GM23338 (cell line): ENCODE measurements at regions not wholly inside any gene's neighbourhood (a gene's known extent, or its start where the extent isn't known, plus 50 kb on each side); places are given as distances from the start of the nearest gene placed in this dataset.

Experiments
- ATAC-seq: fragments of 200-7000 bp; cut with Tn5 transposase; 3 replicates; pipeline ENCODE4 v1.9.1; 2020
- DNase-seq: peaks from one replicate; pipeline ENCODE4 v3.0.0-alpha.2; 2015; ENCODE audit warnings: low spot score
- H2AFZ ChIP-seq: fragments of 200-600 bp; sonication (generic); 2 replicates; pipeline ENCODE4 v1.8.0; 2016; ENCODE audit warnings: antibody characterized with exemption, mild to moderate bottlenecking, moderate library complexity
- H3F3A ChIP-seq: fragments of 200-600 bp; sonication (generic); replicated peaks from 2 replicates; pipeline ENCODE4 v1.8.0; 2017; ENCODE audit warnings: antibody characterized with exemption, mixed run types, low read depth
- H3K27ac ChIP-seq: fragments of 200-600 bp; sonication (generic); 2 replicates; pipeline ENCODE4 v1.6.1; 2016; ENCODE audit warnings: low read depth
- H3K27me3 ChIP-seq: fragments of 200-600 bp; sonication (generic); 2 replicates; pipeline ENCODE4 v1.8.0; 2016; ENCODE audit warnings: mild to moderate bottlenecking, mixed run types, moderate library complexity; ENCODE audit not compliant: insufficient read depth
- H3K36me3 ChIP-seq: fragments of 200-600 bp; sonication (generic); 2 replicates; pipeline ENCODE4 v1.8.0; 2016; ENCODE audit warnings: mild to moderate bottlenecking; ENCODE audit not compliant: insufficient read depth
- H3K4me1 ChIP-seq: fragments of 200-600 bp; sonication (generic); 2 replicates; pipeline ENCODE4 v1.8.0; 2016; ENCODE audit warnings: mild to moderate bottlenecking, moderate library complexity; ENCODE audit not compliant: insufficient read depth
- H3K4me2 ChIP-seq: fragments of 200-600 bp; sonication (generic); 2 replicates; pipeline ENCODE4 v1.7.1; 2017; ENCODE audit warnings: mixed run types
- H3K4me3 ChIP-seq: fragments of 200-600 bp; sonication (generic); 2 replicates; pipeline ENCODE4 v1.6.1; 2016; ENCODE audit warnings: mixed run types
- H3K79me2 ChIP-seq: fragments of 200-600 bp; sonication (generic); replicated peaks from 2 replicates; pipeline ENCODE4 v1.8.0; 2017; ENCODE audit warnings: mild to moderate bottlenecking; ENCODE audit not compliant: insufficient read depth
- H3K9me2 ChIP-seq: fragments of 200-600 bp; sonication (generic); 2 replicates; pipeline ENCODE4 v1.8.0; 2017; ENCODE audit not compliant: insufficient read depth
- H4K20me1 ChIP-seq: fragments of 200-600 bp; sonication (generic); replicated peaks from 2 replicates; pipeline ENCODE4 v1.8.0; 2017; ENCODE audit warnings: mild to moderate bottlenecking; ENCODE audit not compliant: insufficient read depth
- H3K27ac Mint-ChIP-seq: 2 replicates; pipeline ENCODE4 v1.8.0; 2020; ENCODE audit warnings: inconsistent platforms, mild to moderate bottlenecking, moderate library complexity, mixed read lengths
- H3K27me3 Mint-ChIP-seq: 3 replicates; pipeline ENCODE4 v1.8.0; 2022; ENCODE audit warnings: low read depth, mild to moderate bottlenecking, moderate library complexity, mixed read lengths, inconsistent platforms; ENCODE audit not compliant: insufficient read depth, poor library complexity
- H3K36me3 Mint-ChIP-seq: 3 replicates; pipeline ENCODE4 v1.8.0; 2021; ENCODE audit warnings: low read depth, mild to moderate bottlenecking, inconsistent platforms, moderate library complexity, mixed read lengths
- H3K4me1 Mint-ChIP-seq: 3 replicates; pipeline ENCODE4 v1.8.0; 2020; ENCODE audit warnings: mild to moderate bottlenecking, inconsistent platforms, mixed read lengths
- H3K4me3 Mint-ChIP-seq: 3 replicates; pipeline ENCODE4 v1.8.0; 2021; ENCODE audit warnings: moderate library complexity, mild to moderate bottlenecking, inconsistent platforms, mixed read lengths
- H3K9me3 Mint-ChIP-seq: 3 replicates; pipeline ENCODE4 v1.8.0; 2020; ENCODE audit warnings: moderate library complexity, mild to moderate bottlenecking, inconsistent platforms, mixed read lengths
- CREB1 ChIP-seq: fragments of 250-450 bp; sonication (Bioruptor Pico); IDR thresholded peaks from 2 replicates; pipeline ENCODE4 v1.5.0; 2020; ENCODE audit warnings: low read depth, mild to moderate bottlenecking, moderate library complexity
- EZH2 ChIP-seq: fragments of 200-600 bp; sonication (generic); IDR thresholded peaks from one replicate; pipeline ENCODE4 v1.8.0; 2017; ENCODE audit warnings: antibody characterized with exemption, mild to moderate bottlenecking, low read depth; ENCODE audit not compliant: unreplicated experiment
- EZH2phosphoT487 ChIP-seq: fragments of 200-600 bp; sonication (generic); IDR thresholded peaks from one replicate; pipeline ENCODE4 v1.8.1; 2018; ENCODE audit warnings: antibody characterized with exemption; ENCODE audit not compliant: unreplicated experiment
- JUNB ChIP-seq: IDR thresholded peaks from one replicate; pipeline ENCODE4 v1.6.1; 2016; ENCODE audit warnings: antibody characterized with exemption; ENCODE audit not compliant: unreplicated experiment
- NANOG ChIP-seq: IDR thresholded peaks from 2 replicates; pipeline ENCODE4 v1.6.1; 2016; ENCODE audit warnings: antibody characterized with exemption, borderline replicate concordance
- POLR2AphosphoS5 ChIP-seq: IDR thresholded peaks from 2 replicates; pipeline ENCODE4 v1.6.1; 2016; ENCODE audit warnings: antibody characterized with exemption, low read depth
- REST ChIP-seq: IDR thresholded peaks from one replicate; pipeline ENCODE4 v1.6.1; 2018; ENCODE audit warnings: antibody characterized with exemption; ENCODE audit not compliant: unreplicated experiment
- STAT1 ChIP-seq: IDR thresholded peaks from one replicate; pipeline ENCODE4 v1.6.1; 2016; ENCODE audit warnings: antibody characterized with exemption; ENCODE audit not compliant: unreplicated experiment
- ZNF114 ChIP-seq: fragments of 250-450 bp; sonication (Bioruptor Pico); IDR thresholded peaks from 2 replicates; pipeline ENCODE4 v1.5.0; 2020; ENCODE audit warnings: mild to moderate bottlenecking, moderate library complexity
- ZNF331 ChIP-seq: fragments of 250-450 bp; sonication (Bioruptor Pico); IDR thresholded peaks from 2 replicates; pipeline ENCODE4 v1.5.0; 2020; ENCODE audit warnings: low read depth, mild to moderate bottlenecking, moderate library complexity
- TF ChIP-seq, protein P1 (sequence below): IDR thresholded peaks from 2 replicates; pipeline ENCODE4 v1.6.1; 2016; ENCODE audit warnings: antibody characterized with exemption
- TF ChIP-seq, protein P2 (sequence below), 2 experiments: fragments of 200-600 bp in 1 of 2; sonication (generic) in 1 of 2; conservative IDR thresholded peaks; 2 replicates each; pipeline versions ENCODE4 v1.5.1 to v1.6.1; 2016 to 2017; ENCODE audit warnings: antibody characterized with exemption in 2 of 2, low read depth in 2 of 2, mild to moderate bottlenecking in 2 of 2, moderate library complexity in 1 of 2
- TF ChIP-seq, protein P3 (sequence below): fragments of 250-450 bp; sonication (Bioruptor Pico); IDR thresholded peaks from 2 replicates; pipeline ENCODE4 v1.5.0; 2020; ENCODE audit warnings: mild to moderate bottlenecking, moderate library complexity

DNA sequence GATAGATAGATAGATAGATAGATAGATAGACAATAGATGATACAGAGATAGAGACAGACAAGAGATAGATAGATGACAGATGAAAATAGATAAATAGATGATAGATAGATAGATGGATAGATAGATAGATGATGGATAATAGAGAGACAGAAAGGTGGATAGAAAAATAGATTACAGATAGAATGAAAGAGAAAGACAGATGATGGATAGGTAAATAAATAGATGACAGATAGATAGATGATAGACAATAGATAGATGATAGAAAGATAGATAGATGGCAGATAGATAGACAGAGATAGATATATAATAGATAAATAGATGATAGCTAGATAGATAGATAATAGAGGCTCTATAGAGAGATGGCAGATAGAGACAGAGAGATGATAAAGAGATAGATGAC, 523.0 kb downstream of the BCL11B start:
- Histone ChIP-seq H3K79me2 (no peaks in the 10 kb centered on the region), H4K20me1 (no peaks in the 10 kb centered on the region), H3K9me2 (peaks cover 12% of the 10 kb centered on the region), H3K4me2 (no peak overlapping the region), H3K36me3 (no peaks in the 10 kb centered on the region), H3F3A (no peaks in the 10 kb centered on the region), H3K27ac (no peak overlapping the region), H3K4me3 (no peak overlapping the region), H3K4me1 (peaks cover 8% of the 10 kb centered on the region; the same call in 1 of the 2 replicates), H2AFZ (no peak overlapping the region), H3K27me3 (no peaks in the 10 kb centered on the region)
- no peak for ATAC-seq
- Mint-ChIP-seq H3K36me3 (no peaks in the 10 kb centered on the region), H3K9me3 (no peaks in the 10 kb centered on the region; the same call in 1 of the 3 replicates), H3K27ac (no peak overlapping the region), H3K27me3 (peaks cover 4% of the 10 kb centered on the region), H3K4me3 (no peak overlapping the region), H3K4me1 (peaks cover 15% of the 10 kb centered on the region)
- no peak for TF ChIP-seq STAT1
- TF ChIP-seq, protein P1, sequence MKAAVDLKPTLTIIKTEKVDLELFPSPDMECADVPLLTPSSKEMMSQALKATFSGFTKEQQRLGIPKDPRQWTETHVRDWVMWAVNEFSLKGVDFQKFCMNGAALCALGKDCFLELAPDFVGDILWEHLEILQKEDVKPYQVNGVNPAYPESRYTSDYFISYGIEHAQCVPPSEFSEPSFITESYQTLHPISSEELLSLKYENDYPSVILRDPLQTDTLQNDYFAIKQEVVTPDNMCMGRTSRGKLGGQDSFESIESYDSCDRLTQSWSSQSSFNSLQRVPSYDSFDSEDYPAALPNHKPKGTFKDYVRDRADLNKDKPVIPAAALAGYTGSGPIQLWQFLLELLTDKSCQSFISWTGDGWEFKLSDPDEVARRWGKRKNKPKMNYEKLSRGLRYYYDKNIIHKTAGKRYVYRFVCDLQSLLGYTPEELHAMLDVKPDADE, result no peak
- no peak for TF ChIP-seq EZH2phosphoT487
- no peak for TF ChIP-seq EZH2
- TF ChIP-seq POLR2AphosphoS5, result no peak
- no peak for TF ChIP-seq JUNB
- TF ChIP-seq ZNF331 (CRISPR knock-in tag), result no peak
- no peak for TF ChIP-seq CREB1 (CRISPR knock-in tag)
- TF ChIP-seq, protein P2, sequence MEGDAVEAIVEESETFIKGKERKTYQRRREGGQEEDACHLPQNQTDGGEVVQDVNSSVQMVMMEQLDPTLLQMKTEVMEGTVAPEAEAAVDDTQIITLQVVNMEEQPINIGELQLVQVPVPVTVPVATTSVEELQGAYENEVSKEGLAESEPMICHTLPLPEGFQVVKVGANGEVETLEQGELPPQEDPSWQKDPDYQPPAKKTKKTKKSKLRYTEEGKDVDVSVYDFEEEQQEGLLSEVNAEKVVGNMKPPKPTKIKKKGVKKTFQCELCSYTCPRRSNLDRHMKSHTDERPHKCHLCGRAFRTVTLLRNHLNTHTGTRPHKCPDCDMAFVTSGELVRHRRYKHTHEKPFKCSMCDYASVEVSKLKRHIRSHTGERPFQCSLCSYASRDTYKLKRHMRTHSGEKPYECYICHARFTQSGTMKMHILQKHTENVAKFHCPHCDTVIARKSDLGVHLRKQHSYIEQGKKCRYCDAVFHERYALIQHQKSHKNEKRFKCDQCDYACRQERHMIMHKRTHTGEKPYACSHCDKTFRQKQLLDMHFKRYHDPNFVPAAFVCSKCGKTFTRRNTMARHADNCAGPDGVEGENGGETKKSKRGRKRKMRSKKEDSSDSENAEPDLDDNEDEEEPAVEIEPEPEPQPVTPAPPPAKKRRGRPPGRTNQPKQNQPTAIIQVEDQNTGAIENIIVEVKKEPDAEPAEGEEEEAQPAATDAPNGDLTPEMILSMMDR (conservative IDR thresholded peaks at IDR 0.05; ENCODE audit: low read depth in 2 of 2), result no peak
- TF ChIP-seq, protein P3, sequence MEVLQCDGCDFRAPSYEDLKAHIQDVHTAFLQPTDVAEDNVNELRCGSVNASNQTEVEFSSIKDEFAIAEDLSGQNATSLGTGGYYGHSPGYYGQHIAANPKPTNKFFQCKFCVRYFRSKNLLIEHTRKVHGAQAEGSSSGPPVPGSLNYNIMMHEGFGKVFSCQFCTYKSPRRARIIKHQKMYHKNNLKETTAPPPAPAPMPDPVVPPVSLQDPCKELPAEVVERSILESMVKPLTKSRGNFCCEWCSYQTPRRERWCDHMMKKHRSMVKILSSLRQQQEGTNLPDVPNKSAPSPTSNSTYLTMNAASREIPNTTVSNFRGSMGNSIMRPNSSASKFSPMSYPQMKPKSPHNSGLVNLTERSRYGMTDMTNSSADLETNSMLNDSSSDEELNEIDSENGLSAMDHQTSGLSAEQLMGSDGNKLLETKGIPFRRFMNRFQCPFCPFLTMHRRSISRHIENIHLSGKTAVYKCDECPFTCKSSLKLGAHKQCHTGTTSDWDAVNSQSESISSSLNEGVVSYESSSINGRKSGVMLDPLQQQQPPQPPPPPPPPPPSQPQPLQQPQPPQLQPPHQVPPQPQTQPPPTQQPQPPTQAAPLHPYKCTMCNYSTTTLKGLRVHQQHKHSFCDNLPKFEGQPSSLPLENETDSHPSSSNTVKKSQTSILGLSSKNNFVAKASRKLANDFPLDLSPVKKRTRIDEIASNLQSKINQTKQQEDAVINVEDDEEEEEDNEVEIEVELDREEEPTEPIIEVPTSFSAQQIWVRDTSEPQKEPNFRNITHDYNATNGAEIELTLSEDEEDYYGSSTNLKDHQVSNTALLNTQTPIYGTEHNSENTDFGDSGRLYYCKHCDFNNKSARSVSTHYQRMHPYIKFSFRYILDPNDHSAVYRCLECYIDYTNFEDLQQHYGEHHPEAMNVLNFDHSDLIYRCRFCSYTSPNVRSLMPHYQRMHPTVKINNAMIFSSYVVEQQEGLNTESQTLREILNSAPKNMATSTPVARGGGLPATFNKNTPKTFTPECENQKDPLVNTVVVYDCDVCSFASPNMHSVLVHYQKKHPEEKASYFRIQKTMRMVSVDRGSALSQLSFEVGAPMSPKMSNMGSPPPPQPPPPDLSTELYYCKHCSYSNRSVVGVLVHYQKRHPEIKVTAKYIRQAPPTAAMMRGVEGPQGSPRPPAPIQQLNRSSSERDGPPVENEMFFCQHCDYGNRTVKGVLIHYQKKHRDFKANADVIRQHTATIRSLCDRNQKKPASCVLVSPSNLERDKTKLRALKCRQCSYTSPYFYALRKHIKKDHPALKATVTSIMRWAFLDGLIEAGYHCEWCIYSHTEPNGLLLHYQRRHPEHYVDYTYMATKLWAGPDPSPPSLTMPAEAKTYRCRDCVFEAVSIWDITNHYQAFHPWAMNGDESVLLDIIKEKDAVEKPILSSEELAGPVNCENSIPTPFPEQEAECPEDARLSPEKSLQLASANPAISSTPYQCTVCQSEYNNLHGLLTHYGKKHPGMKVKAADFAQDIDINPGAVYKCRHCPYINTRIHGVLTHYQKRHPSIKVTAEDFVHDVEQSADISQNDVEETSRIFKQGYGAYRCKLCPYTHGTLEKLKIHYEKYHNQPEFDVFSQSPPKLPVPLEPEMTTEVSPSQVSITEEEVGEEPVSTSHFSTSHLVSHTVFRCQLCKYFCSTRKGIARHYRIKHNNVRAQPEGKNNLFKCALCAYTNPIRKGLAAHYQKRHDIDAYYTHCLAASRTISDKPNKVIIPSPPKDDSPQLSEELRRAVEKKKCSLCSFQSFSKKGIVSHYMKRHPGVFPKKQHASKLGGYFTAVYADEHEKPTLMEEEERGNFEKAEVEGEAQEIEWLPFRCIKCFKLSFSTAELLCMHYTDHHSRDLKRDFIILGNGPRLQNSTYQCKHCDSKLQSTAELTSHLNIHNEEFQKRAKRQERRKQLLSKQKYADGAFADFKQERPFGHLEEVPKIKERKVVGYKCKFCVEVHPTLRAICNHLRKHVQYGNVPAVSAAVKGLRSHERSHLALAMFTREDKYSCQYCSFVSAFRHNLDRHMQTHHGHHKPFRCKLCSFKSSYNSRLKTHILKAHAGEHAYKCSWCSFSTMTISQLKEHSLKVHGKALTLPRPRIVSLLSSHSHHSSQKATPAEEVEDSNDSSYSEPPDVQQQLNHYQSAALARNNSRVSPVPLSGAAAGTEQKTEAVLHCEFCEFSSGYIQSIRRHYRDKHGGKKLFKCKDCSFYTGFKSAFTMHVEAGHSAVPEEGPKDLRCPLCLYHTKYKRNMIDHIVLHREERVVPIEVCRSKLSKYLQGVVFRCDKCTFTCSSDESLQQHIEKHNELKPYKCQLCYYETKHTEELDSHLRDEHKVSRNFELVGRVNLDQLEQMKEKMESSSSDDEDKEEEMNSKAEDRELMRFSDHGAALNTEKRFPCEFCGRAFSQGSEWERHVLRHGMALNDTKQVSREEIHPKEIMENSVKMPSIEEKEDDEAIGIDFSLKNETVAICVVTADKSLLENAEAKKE (CRISPR knock-in tag), result no peak
- no peak for TF ChIP-seq NANOG
- no peak for TF ChIP-seq ZNF114 (CRISPR knock-in tag)
- no peak for TF ChIP-seq REST
- DNase-seq, result no peak
